Keratinocyte (primary cell): ENCODE measurements at regions not wholly inside any gene's neighbourhood (a gene's known extent, or its start where the extent isn't known, plus 50 kb on each side); places are given as distances from the start of the nearest gene placed in this dataset.
A peak's percentile ranks its signal among the peaks of the same experiment; 100 is the strongest.

Source experiments
- DNase-seq: peaks from one replicate; pipeline ENCODE4 v3.0.0-alpha.2; 2011; ENCODE audit warnings: low read depth, missing footprints, low spot score
- FAIRE-seq: peaks from 2 replicates; lab custom pipeline; 2011; peaks lifted over from hg19 to GRCh38; lab: Jason Lieb, UNC
- H2AFZ ChIP-seq: 2 replicates; pipeline ENCODE4 v1.6.0; 2012; ENCODE audit warnings: low read length, control low read depth, inconsistent platforms; ENCODE audit not compliant: control insufficient read depth
- H3K27ac ChIP-seq: 2 replicates; pipeline ENCODE4 v1.5.1; 2011; ENCODE audit warnings: low read length; ENCODE audit not compliant: control insufficient read depth, insufficient read depth
- H3K27me3 ChIP-seq: 3 replicates; pipeline ENCODE4 v1.6.0; 2011; ENCODE audit warnings: low read length; ENCODE audit not compliant: control insufficient read depth, insufficient read depth; ENCODE audit errors: extremely low read depth
- H3K36me3 ChIP-seq, 2 experiments: 2 replicates in 1 of 2; 3 replicates in 1 of 2; pipeline ENCODE4 v1.5.1; 2011; ENCODE audit warnings: low read length in 2 of 2, mild to moderate bottlenecking in 1 of 2; ENCODE audit not compliant: control insufficient read depth in 2 of 2, insufficient read depth in 2 of 2; ENCODE audit errors: extremely low read depth in 1 of 2
- H3K4me1 ChIP-seq: 3 replicates; pipeline ENCODE4 v1.5.1; 2011; ENCODE audit warnings: low read length; ENCODE audit not compliant: control insufficient read depth, insufficient read depth; ENCODE audit errors: extremely low read depth
- H3K4me2 ChIP-seq: 3 replicates; pipeline ENCODE4 v1.6.0; 2011; ENCODE audit warnings: low read depth, low read length; ENCODE audit not compliant: control insufficient read depth, insufficient read depth; ENCODE audit errors: extremely low read depth
- H3K4me3 ChIP-seq, 3 experiments: fragments of 200-600 bp in 1 of 3; sonication (generic) in 1 of 3; 2 replicates in 2 of 3; 3 replicates in 1 of 3; pipeline ENCODE4 v1.5.1; 2011 to 2016; ENCODE audit warnings: low read length in 3 of 3, mild to moderate bottlenecking in 3 of 3, control low read depth in 2 of 3, inconsistent platforms in 1 of 3, low read depth in 1 of 3, mixed read lengths in 1 of 3, mixed run types in 1 of 3, moderate library complexity in 1 of 3; ENCODE audit not compliant: control insufficient read depth in 2 of 3, insufficient read depth in 2 of 3; ENCODE audit errors: extremely low read depth in 1 of 3
- H3K79me2 ChIP-seq: 2 replicates; pipeline ENCODE4 v1.6.0; 2012; ENCODE audit warnings: low read length; ENCODE audit not compliant: control insufficient read depth, insufficient read depth
- H3K9ac ChIP-seq: 3 replicates; pipeline ENCODE4 v1.6.0; 2011; ENCODE audit warnings: low read length; ENCODE audit not compliant: control insufficient read depth, insufficient read depth; ENCODE audit errors: extremely low read depth
- H3K9me1 ChIP-seq: 3 replicates; pipeline ENCODE4 v1.6.0; 2011; ENCODE audit warnings: low read length; ENCODE audit not compliant: control insufficient read depth, insufficient read depth; ENCODE audit errors: extremely low read depth
- H3K9me3 ChIP-seq: 2 replicates; pipeline ENCODE4 v1.5.1; 2012; ENCODE audit warnings: low read depth, low read length; ENCODE audit not compliant: control insufficient read depth
- H4K20me1 ChIP-seq: 3 replicates; pipeline ENCODE4 v1.6.0; 2011; ENCODE audit warnings: low read length; ENCODE audit not compliant: control insufficient read depth, insufficient read depth; ENCODE audit errors: extremely low read depth
- EZH2 ChIP-seq: IDR thresholded peaks from one replicate; pipeline ENCODE4 v1.6.1; 2012; ENCODE audit warnings: inconsistent platforms, mild to moderate bottlenecking, low read length, moderate library complexity
- dilution Hi-C: fragments of 300-500 bp; cut with MboI; formaldehyde crosslinking; loops from one replicate; pipeline ENCODE4 v1.7.0; 2020; ENCODE audit warnings: low sequenced_read_pairs; ENCODE audit not compliant: extremely low pct_ligation_motif_present
- TF ChIP-seq, protein P1 (sequence below), 3 experiments: IDR thresholded peaks in 1 of 3; conservative IDR thresholded peaks in 1 of 3; optimal IDR thresholded peaks in 1 of 3; 2 replicates in 2 of 3; 3 replicates in 1 of 3; pipeline versions ENCODE3 to v1.5.1; 2011; ENCODE audit warnings: low read length in 3 of 3, mild to moderate bottlenecking in 3 of 3, moderate library complexity in 2 of 3, control low read depth in 1 of 3, inconsistent platforms in 1 of 3; ENCODE audit not compliant: insufficient read depth in 2 of 3; ENCODE audit errors: extremely low read depth in 1 of 3

DNA sequence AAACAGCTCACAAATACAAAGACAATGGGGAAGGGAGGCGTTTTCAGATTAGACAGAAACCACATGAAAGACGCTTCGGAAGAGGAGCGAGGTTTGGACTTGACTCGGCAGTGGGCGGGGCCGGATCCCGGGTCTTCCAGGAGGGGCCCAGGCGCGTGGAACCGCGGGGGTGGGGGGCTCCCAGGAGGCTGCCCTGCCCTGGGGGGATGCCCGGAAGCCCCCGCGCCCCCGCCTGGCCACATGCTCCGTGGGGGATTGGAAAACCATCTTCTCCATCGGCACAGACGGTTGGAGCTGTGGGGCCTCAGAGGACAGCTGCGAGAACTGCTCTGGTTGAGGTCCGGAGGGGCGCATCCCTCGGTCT is 186.0 kb upstream of the SHH start:
- no peak for TF ChIP-seq EZH2
- TF ChIP-seq, protein P1, sequence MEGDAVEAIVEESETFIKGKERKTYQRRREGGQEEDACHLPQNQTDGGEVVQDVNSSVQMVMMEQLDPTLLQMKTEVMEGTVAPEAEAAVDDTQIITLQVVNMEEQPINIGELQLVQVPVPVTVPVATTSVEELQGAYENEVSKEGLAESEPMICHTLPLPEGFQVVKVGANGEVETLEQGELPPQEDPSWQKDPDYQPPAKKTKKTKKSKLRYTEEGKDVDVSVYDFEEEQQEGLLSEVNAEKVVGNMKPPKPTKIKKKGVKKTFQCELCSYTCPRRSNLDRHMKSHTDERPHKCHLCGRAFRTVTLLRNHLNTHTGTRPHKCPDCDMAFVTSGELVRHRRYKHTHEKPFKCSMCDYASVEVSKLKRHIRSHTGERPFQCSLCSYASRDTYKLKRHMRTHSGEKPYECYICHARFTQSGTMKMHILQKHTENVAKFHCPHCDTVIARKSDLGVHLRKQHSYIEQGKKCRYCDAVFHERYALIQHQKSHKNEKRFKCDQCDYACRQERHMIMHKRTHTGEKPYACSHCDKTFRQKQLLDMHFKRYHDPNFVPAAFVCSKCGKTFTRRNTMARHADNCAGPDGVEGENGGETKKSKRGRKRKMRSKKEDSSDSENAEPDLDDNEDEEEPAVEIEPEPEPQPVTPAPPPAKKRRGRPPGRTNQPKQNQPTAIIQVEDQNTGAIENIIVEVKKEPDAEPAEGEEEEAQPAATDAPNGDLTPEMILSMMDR (optimal IDR thresholded peaks at IDR 0.05 in 1 of 3, IDR thresholded peaks at IDR 0.05 in 1 of 3, conservative IDR thresholded peaks at IDR 0.05 in 1 of 3; ENCODE audit: extremely low read depth in 1 of 3, insufficient read depth in 2 of 3, low read length in 3 of 3), result no peak
- peaks cover 5% of the 10 kb centered on the region for H3K27me3 ChIP-seq
- dilution Hi-C loops, result no loop called here
- H3K27ac ChIP-seq, result no peak overlapping the region
- no peak overlapping the region for H3K4me2 ChIP-seq
- no peak overlapping the region for H3K4me3 ChIP-seq
- no peaks in the 10 kb centered on the region for H4K20me1 ChIP-seq
- no peaks in the 10 kb centered on the region for H3K79me2 ChIP-seq
- DNase-seq, result no peak
- H3K4me1 ChIP-seq, result peaks cover 4% of the 10 kb centered on the region
- FAIRE-seq, result no peak
- no peak overlapping the region for H2AFZ ChIP-seq
- H3K9me3 ChIP-seq, result no peaks in the 10 kb centered on the region
- H3K36me3 ChIP-seq, result no peaks in the 10 kb centered on the region
- no peaks in the 10 kb centered on the region for H3K9me1 ChIP-seq
- no peak overlapping the region for H3K9ac ChIP-seq

DNA sequence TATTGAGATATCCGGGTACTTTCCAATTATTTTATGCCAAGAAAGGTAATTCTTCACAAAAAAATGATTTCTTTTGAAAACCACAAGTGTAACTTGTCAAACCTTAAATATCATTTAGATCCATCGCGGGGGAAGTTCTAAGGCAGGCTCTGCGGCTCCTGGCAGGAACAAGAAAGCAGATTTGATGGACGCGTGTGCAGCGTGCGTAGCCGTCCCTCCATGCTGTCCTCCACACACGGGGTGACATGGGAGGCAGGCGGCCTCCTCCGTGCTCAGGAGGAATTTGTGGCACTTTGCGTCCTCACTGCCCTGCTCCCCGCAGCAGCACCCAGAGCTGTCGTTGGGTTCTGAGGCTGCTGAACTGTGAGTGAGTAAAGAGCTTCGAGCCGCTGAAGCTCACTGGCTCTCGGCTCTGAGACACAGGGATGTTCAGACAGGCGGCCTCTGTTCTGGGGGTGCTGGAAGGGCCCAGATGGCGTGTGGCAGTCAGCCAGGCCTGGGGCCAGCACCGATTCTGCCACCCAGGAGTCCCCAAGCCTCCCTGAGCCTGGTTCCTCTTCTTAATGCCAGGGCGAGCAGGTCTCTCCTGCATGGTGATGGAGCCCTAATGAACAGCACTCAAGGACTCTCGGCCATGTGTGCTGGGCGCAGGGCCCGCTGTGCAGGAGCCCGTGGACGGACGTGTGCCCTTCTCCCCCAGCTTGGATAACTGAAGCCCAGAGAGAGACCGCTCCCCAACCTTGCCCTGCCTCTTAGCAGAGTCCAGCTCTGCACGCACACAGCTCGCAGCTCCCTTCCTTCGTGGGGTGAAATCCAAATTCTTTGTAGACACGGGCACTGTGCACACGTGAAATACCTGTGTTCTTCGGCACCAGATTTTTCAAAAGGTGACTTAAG is 185.4 kb upstream of the SHH start:
- FAIRE-seq (no peak), DNase-seq (no peak)
- Histone ChIP-seq H3K36me3 (no peaks in the 10 kb centered on the region), H3K4me2 (no peak overlapping the region), H3K79me2 (no peaks in the 10 kb centered on the region), H2AFZ (peak overlapping the region; percentile 40), H4K20me1 (no peaks in the 10 kb centered on the region), H3K9ac (no peak overlapping the region), H3K9me3 (no peaks in the 10 kb centered on the region), H3K4me3 (no peak overlapping the region), H3K27me3 (peaks cover 5% of the 10 kb centered on the region), H3K9me1 (no peaks in the 10 kb centered on the region), H3K4me1 (peaks cover 4% of the 10 kb centered on the region), H3K27ac (no peak overlapping the region)
- TF ChIP-seq, protein P1 (optimal IDR thresholded peaks at IDR 0.05 in 1 of 3, IDR thresholded peaks at IDR 0.05 in 1 of 3, conservative IDR thresholded peaks at IDR 0.05 in 1 of 3; ENCODE audit: extremely low read depth in 1 of 3, insufficient read depth in 2 of 3, low read length in 3 of 3), result no peak
- no peak for TF ChIP-seq EZH2
- dilution Hi-C loops, result no loop called here
